ENCODE measurements at regions not wholly inside any gene's neighbourhood (a gene's known extent, or its start where the extent isn't known, plus 50 kb on each side); places are given as distances from the start of the nearest gene placed in this dataset.

- no peak for ATAC-seq (replicated peaks)
Measured at GRCh38 chr19:32022044-32022640, 323.3 kb upstream of the ZNF507 start.

GRCh38 chr19:32022731-32023563 lies 322.5 kb upstream of the ZNF507 start:
- DNase-seq = no peak
- Mint-ChIP-seq H3K36me3 (ENCODE audit: insufficient read depth) (no peaks in the 10 kb centered on the region), H3K27me3 (no peaks in the 10 kb centered on the region), H3K4me1 (ENCODE audit: low read depth in 2 of 2) (no peaks in the 10 kb centered on the region), H3K27ac (no peak overlapping the region), H3K9me3 (peaks cover 6 to 19% of the 10 kb centered on the region in 2 donors), H3K4me3 (no peak overlapping the region)
- no peak for ATAC-seq (replicated peaks)

More at GRCh38 chr19:32022044-32022640, 323.3 kb upstream of the ZNF507 start:
- no peak for DNase-seq
- Mint-ChIP-seq H3K9me3 (peaks cover 6 to 18% of the 10 kb centered on the region in 2 donors), H3K36me3 (ENCODE audit: insufficient read depth) (no peaks in the 10 kb centered on the region), H3K4me1 (ENCODE audit: low read depth in 2 of 2) (no peaks in the 10 kb centered on the region), H3K27me3 (no peaks in the 10 kb centered on the region), H3K4me3 (no peak overlapping the region), H3K27ac (no peak overlapping the region)

- peaks cover 5 to 19% of the 10 kb centered on the region in 2 donors for H3K9me3 Mint-ChIP-seq
- no peak overlapping the region for H3K27ac Mint-ChIP-seq
- no peak overlapping the region for H3K4me3 Mint-ChIP-seq
- no peaks in the 10 kb centered on the region for H3K4me1 Mint-ChIP-seq (ENCODE audit: low read depth in 2 of 2)
- ATAC-seq (replicated peaks) (no peak), DNase-seq (no peak)
- H3K27me3 Mint-ChIP-seq = no peaks in the 10 kb centered on the region
- H3K36me3 Mint-ChIP-seq (ENCODE audit: insufficient read depth) = no peaks in the 10 kb centered on the region
Measured at GRCh38 chr19:32023564-32023832, 321.9 kb upstream of the ZNF507 start.

- no peaks in the 10 kb centered on the region for H3K4me1 Mint-ChIP-seq (ENCODE audit: low read depth in 2 of 2)
- H3K9me3 Mint-ChIP-seq = peaks cover 4 to 11% of the 10 kb centered on the region in 2 donors
- ATAC-seq (replicated peaks) = no peak
- no peak overlapping the region for H3K4me3 Mint-ChIP-seq
- peaks cover 0 to 5% of the 10 kb centered on the region in 2 donors for H3K27me3 Mint-ChIP-seq
- no peak overlapping the region for H3K27ac Mint-ChIP-seq
- no peaks in the 10 kb centered on the region for H3K36me3 Mint-ChIP-seq (ENCODE audit: insufficient read depth)
- no peak for DNase-seq
Measured at GRCh38 chr19:32029235-32029634, 316.2 kb upstream of the ZNF507 start.

GRCh38 chr19:32032561-32032960 lies 312.8 kb upstream of the ZNF507 start:
- Mint-ChIP-seq H3K4me1 (ENCODE audit: low read depth in 2 of 2) (no peaks in the 10 kb centered on the region), H3K36me3 (ENCODE audit: insufficient read depth) (no peaks in the 10 kb centered on the region), H3K27ac (no peak overlapping the region)

GRCh38 chr19:32035626-32036025 lies 309.8 kb upstream of the ZNF507 start:
- H3K36me3 Mint-ChIP-seq (ENCODE audit: insufficient read depth) = no peaks in the 10 kb centered on the region
- ATAC-seq (replicated peaks) = no peak
- no peak overlapping the region for H3K27ac Mint-ChIP-seq

More at GRCh38 chr19:32032561-32032960, 312.8 kb upstream of the ZNF507 start:
- Mint-ChIP-seq H3K27me3 (peaks cover 5 to 10% of the 10 kb centered on the region in 2 donors), H3K4me3 (no peak overlapping the region), H3K9me3 (no peaks in the 10 kb centered on the region)
- ATAC-seq (replicated peaks) = no peak
- no peak for DNase-seq

GRCh38 chr19:32038021-32038920 lies 307.1 kb upstream of the ZNF507 start:
- DNase-seq = no peak
- ATAC-seq (replicated peaks) = no peak

More at GRCh38 chr19:32035626-32036025, 309.8 kb upstream of the ZNF507 start:
- Mint-ChIP-seq H3K9me3 (no peaks in the 10 kb centered on the region), H3K27me3 (peaks cover 5 to 21% of the 10 kb centered on the region in 2 donors), H3K4me3 (no peak overlapping the region), H3K4me1 (ENCODE audit: low read depth in 2 of 2) (no peaks in the 10 kb centered on the region)
- no peak for DNase-seq

GRCh38 chr19:32038961-32039360 lies 306.4 kb upstream of the ZNF507 start:
- DNase-seq = no peak
- Mint-ChIP-seq H3K36me3 (ENCODE audit: insufficient read depth) (no peaks in the 10 kb centered on the region), H3K4me3 (no peak overlapping the region), H3K4me1 (ENCODE audit: low read depth in 2 of 2) (no peaks in the 10 kb centered on the region), H3K9me3 (no peaks in the 10 kb centered on the region), H3K27me3 (peaks cover 10 to 37% of the 10 kb centered on the region in 2 donors), H3K27ac (no peak overlapping the region)
- ATAC-seq (replicated peaks) = no peak

More at GRCh38 chr19:32038021-32038920, 307.1 kb upstream of the ZNF507 start:
- Mint-ChIP-seq H3K27ac (no peak overlapping the region), H3K27me3 (peaks cover 6 to 30% of the 10 kb centered on the region in 2 donors), H3K9me3 (no peaks in the 10 kb centered on the region), H3K36me3 (ENCODE audit: insufficient read depth) (no peaks in the 10 kb centered on the region), H3K4me3 (no peak overlapping the region), H3K4me1 (ENCODE audit: low read depth in 2 of 2) (no peaks in the 10 kb centered on the region)

- Mint-ChIP-seq H3K27me3 (peaks cover 15 to 41% of the 10 kb centered on the region in 2 donors), H3K27ac (no peak overlapping the region), H3K4me1 (ENCODE audit: low read depth in 2 of 2) (no peaks in the 10 kb centered on the region), H3K9me3 (no peaks in the 10 kb centered on the region), H3K4me3 (no peak overlapping the region), H3K36me3 (ENCODE audit: insufficient read depth) (no peaks in the 10 kb centered on the region)
- ATAC-seq (replicated peaks) (no peak), DNase-seq (no peak)
Measured at GRCh38 chr19:32039440-32039839, 306.0 kb upstream of the ZNF507 start.

- H3K27me3 Mint-ChIP-seq = peaks cover 18 to 49% of the 10 kb centered on the region in 2 donors
- ATAC-seq (replicated peaks) = no peak
- no peaks in the 10 kb centered on the region for H3K4me1 Mint-ChIP-seq (ENCODE audit: low read depth in 2 of 2)
- no peaks in the 10 kb centered on the region for H3K36me3 Mint-ChIP-seq (ENCODE audit: insufficient read depth)
- H3K27ac Mint-ChIP-seq = no peak overlapping the region
- no peak for DNase-seq
- H3K9me3 Mint-ChIP-seq = no peaks in the 10 kb centered on the region
- H3K4me3 Mint-ChIP-seq = no peak overlapping the region
Measured at GRCh38 chr19:32040236-32040635, 305.2 kb upstream of the ZNF507 start.

- no peak for DNase-seq
- no peak for ATAC-seq (replicated peaks)
- H3K4me1 Mint-ChIP-seq (ENCODE audit: low read depth in 2 of 2) = no peaks in the 10 kb centered on the region
- no peak overlapping the region for H3K27ac Mint-ChIP-seq
- no peak overlapping the region for H3K4me3 Mint-ChIP-seq
- H3K36me3 Mint-ChIP-seq (ENCODE audit: insufficient read depth) = no peaks in the 10 kb centered on the region
- H3K27me3 Mint-ChIP-seq = peaks cover 23 to 62% of the 10 kb centered on the region in 2 donors
- no peaks in the 10 kb centered on the region for H3K9me3 Mint-ChIP-seq
Measured at GRCh38 chr19:32041681-32042292, 303.6 kb upstream of the ZNF507 start.

- ATAC-seq (replicated peaks) (no peak), DNase-seq (no peak)
- Mint-ChIP-seq H3K27me3 (peaks cover 24 to 56% of the 10 kb centered on the region in 2 donors), H3K27ac (no peak overlapping the region), H3K4me3 (no peak overlapping the region), H3K36me3 (ENCODE audit: insufficient read depth) (no peaks in the 10 kb centered on the region), H3K9me3 (peaks cover 0 to 4% of the 10 kb centered on the region in 2 donors), H3K4me1 (ENCODE audit: low read depth in 2 of 2) (no peaks in the 10 kb centered on the region)
Measured at GRCh38 chr19:32047788-32048187, 297.6 kb upstream of the ZNF507 start.

- Mint-ChIP-seq H3K27me3 (peaks cover 9 to 11% of the 10 kb centered on the region in 2 donors), H3K9me3 (peaks cover 1 to 8% of the 10 kb centered on the region in 2 donors), H3K4me3 (no peak overlapping the region), H3K27ac (no peak overlapping the region), H3K36me3 (ENCODE audit: insufficient read depth) (no peaks in the 10 kb centered on the region), H3K4me1 (ENCODE audit: low read depth in 2 of 2) (no peaks in the 10 kb centered on the region)
- DNase-seq = no peak
- no peak for ATAC-seq (replicated peaks)
Measured at GRCh38 chr19:32053376-32053775, 292.0 kb upstream of the ZNF507 start.

Data from effector memory CD8-positive, alpha-beta T cell (primary cell).